ENCODE measurements at regions not wholly inside any gene's neighbourhood (a gene's known extent, or its start where the extent isn't known, plus 50 kb on each side); places are given as distances from the start of the nearest gene placed in this dataset.

GRCh38 chr13:73274147-73274546, 215.3 kb downstream of the KLF5 start:
- POLR2A ChIA-PET = interaction anchor here (1.5 kb wide), 1 partner anchor 215 kb away, joined by 3 read pairs; the partner anchor contains the start of gene KLF5
- H3K27ac Mint-ChIP-seq = peak overlapping the region; percentile 66
- peaks cover 54% of the 10 kb centered on the region for H3K4me1 Mint-ChIP-seq (ENCODE audit: low read depth)
- ATAC-seq (no peak), DNase-seq (no peak)
- H3K4me3 Mint-ChIP-seq = no peak overlapping the region
- CTCF ChIA-PET = interaction anchor here (1.4 to 1.5 kb wide), 2 partner anchors 25 to 45 kb away, joined by 4 to 5 read pairs; no protein-coding TSS in a partner anchor
- peaks cover 23% of the 10 kb centered on the region for H3K9me3 Mint-ChIP-seq (ENCODE audit: insufficient read depth)
- peaks cover 37% of the 10 kb centered on the region for H3K36me3 Mint-ChIP-seq (ENCODE audit: low read depth)
- H3K27me3 Mint-ChIP-seq (ENCODE audit: low read depth) = no peaks in the 10 kb centered on the region

- Mint-ChIP-seq H3K9me3 (ENCODE audit: insufficient read depth) (peaks cover 20% of the 10 kb centered on the region), H3K4me1 (ENCODE audit: low read depth) (peaks cover 50% of the 10 kb centered on the region), H3K27me3 (ENCODE audit: low read depth) (no peaks in the 10 kb centered on the region), H3K4me3 (no peak overlapping the region), H3K36me3 (ENCODE audit: low read depth) (peaks cover 34% of the 10 kb centered on the region), H3K27ac (no peak overlapping the region)
- no peak for ATAC-seq
- CTCF ChIA-PET = interaction anchor here (1.4 to 1.5 kb wide), 2 partner anchors 24 to 45 kb away, joined by 4 to 5 read pairs; no protein-coding TSS in a partner anchor
- DNase-seq = no peak
- POLR2A ChIA-PET = no interaction called here
Measured at GRCh38 chr13:73273745-73274144, 214.9 kb downstream of the KLF5 start.

- ChIA-PET CTCF (no interaction called here), POLR2A (no interaction called here)
- ATAC-seq = no peak
- no peak overlapping the region for H3K4me3 Mint-ChIP-seq
- DNase-seq = no peak
- peaks cover 32% of the 10 kb centered on the region for H3K36me3 Mint-ChIP-seq (ENCODE audit: low read depth)
- H3K27me3 Mint-ChIP-seq (ENCODE audit: low read depth) = no peaks in the 10 kb centered on the region
- H3K4me1 Mint-ChIP-seq (ENCODE audit: low read depth) = peaks cover 46% of the 10 kb centered on the region
- H3K27ac Mint-ChIP-seq = no peak overlapping the region
- peaks cover 20% of the 10 kb centered on the region for H3K9me3 Mint-ChIP-seq (ENCODE audit: insufficient read depth)
Measured at GRCh38 chr13:73273276-73273675, 214.5 kb downstream of the KLF5 start.

GRCh38 chr13:73272831-73273230, 214.0 kb downstream of the KLF5 start:
- Mint-ChIP-seq H3K36me3 (ENCODE audit: low read depth) (peaks cover 31% of the 10 kb centered on the region), H3K27me3 (ENCODE audit: low read depth) (no peaks in the 10 kb centered on the region), H3K9me3 (ENCODE audit: insufficient read depth) (peaks cover 16% of the 10 kb centered on the region), H3K27ac (no peak overlapping the region), H3K4me3 (no peak overlapping the region), H3K4me1 (ENCODE audit: low read depth) (peaks cover 42% of the 10 kb centered on the region)
- CTCF ChIA-PET = no interaction called here
- DNase-seq (no peak), ATAC-seq (no peak)
- POLR2A ChIA-PET = no interaction called here

GRCh38 chr13:73268306-73268705, 209.5 kb downstream of the KLF5 start:
- ChIA-PET POLR2A (no interaction called here), CTCF (no interaction called here)
- Mint-ChIP-seq H3K4me1 (ENCODE audit: low read depth) (peaks cover 6% of the 10 kb centered on the region), H3K4me3 (no peak overlapping the region), H3K36me3 (ENCODE audit: low read depth) (peaks cover 16% of the 10 kb centered on the region), H3K9me3 (ENCODE audit: insufficient read depth) (peaks cover 7% of the 10 kb centered on the region), H3K27me3 (ENCODE audit: low read depth) (no peaks in the 10 kb centered on the region), H3K27ac (no peak overlapping the region)
- DNase-seq = no peak
- no peak for ATAC-seq

- peaks cover 12% of the 10 kb centered on the region for H3K36me3 Mint-ChIP-seq (ENCODE audit: low read depth)
- ATAC-seq (no peak), DNase-seq (no peak)
- H3K27ac Mint-ChIP-seq = no peak overlapping the region
- no peaks in the 10 kb centered on the region for H3K27me3 Mint-ChIP-seq (ENCODE audit: low read depth)
- POLR2A ChIA-PET = no interaction called here
- CTCF ChIA-PET = interaction anchor here (0.9 to 1.2 kb wide), 2 partner anchors 8 to 38 kb away, joined by 3 read pairs; no protein-coding TSS in a partner anchor
- no peak overlapping the region for H3K4me3 Mint-ChIP-seq
- H3K9me3 Mint-ChIP-seq (ENCODE audit: insufficient read depth) = peaks cover 7% of the 10 kb centered on the region
- H3K4me1 Mint-ChIP-seq (ENCODE audit: low read depth) = no peaks in the 10 kb centered on the region
Measured at GRCh38 chr13:73266640-73267180, 207.9 kb downstream of the KLF5 start.

- POLR2A ChIA-PET = no interaction called here
- Mint-ChIP-seq H3K27me3 (ENCODE audit: low read depth) (peaks cover 1% of the 10 kb centered on the region), H3K36me3 (ENCODE audit: low read depth) (no peaks in the 10 kb centered on the region), H3K27ac (no peak overlapping the region), H3K9me3 (ENCODE audit: insufficient read depth) (no peaks in the 10 kb centered on the region), H3K4me1 (ENCODE audit: low read depth) (no peaks in the 10 kb centered on the region), H3K4me3 (no peak overlapping the region)
- no peak for DNase-seq
- CTCF ChIA-PET = interaction anchor here (1.4 kb wide), 1 partner anchor 33 kb away, joined by 3 read pairs; no protein-coding TSS in a partner anchor
- ATAC-seq = no peak
Measured at GRCh38 chr13:73262862-73263627, 204.2 kb downstream of the KLF5 start.

- Mint-ChIP-seq H3K4me1 (ENCODE audit: low read depth) (no peaks in the 10 kb centered on the region), H3K4me3 (no peak overlapping the region), H3K36me3 (ENCODE audit: low read depth) (no peaks in the 10 kb centered on the region), H3K27ac (no peak overlapping the region), H3K9me3 (ENCODE audit: insufficient read depth) (no peaks in the 10 kb centered on the region), H3K27me3 (ENCODE audit: low read depth) (peaks cover 3% of the 10 kb centered on the region)
- no peak for ATAC-seq
- DNase-seq = no peak
- POLR2A ChIA-PET = no interaction called here
- CTCF ChIA-PET = no interaction called here
Measured at GRCh38 chr13:73261739-73262216, 203.0 kb downstream of the KLF5 start.

GRCh38 chr13:73259061-73260017, 200.5 kb downstream of the KLF5 start:
- H3K27ac Mint-ChIP-seq = no peak overlapping the region
- H3K27me3 Mint-ChIP-seq (ENCODE audit: low read depth) = peaks cover 3% of the 10 kb centered on the region
- no peak overlapping the region for H3K4me3 Mint-ChIP-seq
- CTCF ChIA-PET = no interaction called here
- H3K36me3 Mint-ChIP-seq (ENCODE audit: low read depth) = no peaks in the 10 kb centered on the region
- ATAC-seq (no peak), DNase-seq (no peak)
- no peaks in the 10 kb centered on the region for H3K9me3 Mint-ChIP-seq (ENCODE audit: insufficient read depth)
- peaks cover 3% of the 10 kb centered on the region for H3K4me1 Mint-ChIP-seq (ENCODE audit: low read depth)
- POLR2A ChIA-PET = no interaction called here

GRCh38 chr13:73258406-73258805, 199.6 kb downstream of the KLF5 start:
- H3K36me3 Mint-ChIP-seq (ENCODE audit: low read depth) = no peaks in the 10 kb centered on the region
- H3K27ac Mint-ChIP-seq = no peak overlapping the region
- no peaks in the 10 kb centered on the region for H3K9me3 Mint-ChIP-seq (ENCODE audit: insufficient read depth)
- POLR2A ChIA-PET = no interaction called here
- peaks cover 3% of the 10 kb centered on the region for H3K4me1 Mint-ChIP-seq (ENCODE audit: low read depth)
- H3K4me3 Mint-ChIP-seq = no peak overlapping the region
- peaks cover 3% of the 10 kb centered on the region for H3K27me3 Mint-ChIP-seq (ENCODE audit: low read depth)
- DNase-seq (no peak), ATAC-seq (no peak)
- CTCF ChIA-PET = no interaction called here

GRCh38 chr13:73254827-73255226, 196.0 kb downstream of the KLF5 start:
- H3K36me3 Mint-ChIP-seq (ENCODE audit: low read depth) = no peaks in the 10 kb centered on the region
- CTCF ChIA-PET = no interaction called here

More at GRCh38 chr13:73254827-73255226, 196.0 kb downstream of the KLF5 start:
- DNase-seq (no peak), ATAC-seq (no peak)
- H3K4me3 Mint-ChIP-seq = no peak overlapping the region
- peaks cover 3% of the 10 kb centered on the region for H3K27me3 Mint-ChIP-seq (ENCODE audit: low read depth)
- no peak overlapping the region for H3K27ac Mint-ChIP-seq
- H3K4me1 Mint-ChIP-seq (ENCODE audit: low read depth) = peaks cover 3% of the 10 kb centered on the region
- POLR2A ChIA-PET = no interaction called here
- no peaks in the 10 kb centered on the region for H3K9me3 Mint-ChIP-seq (ENCODE audit: insufficient read depth)
